ENCODE measurements at regions not wholly inside any gene's neighbourhood (a gene's known extent, or its start where the extent isn't known, plus 50 kb on each side); places are given as distances from the start of the nearest gene placed in this dataset.

DNA sequence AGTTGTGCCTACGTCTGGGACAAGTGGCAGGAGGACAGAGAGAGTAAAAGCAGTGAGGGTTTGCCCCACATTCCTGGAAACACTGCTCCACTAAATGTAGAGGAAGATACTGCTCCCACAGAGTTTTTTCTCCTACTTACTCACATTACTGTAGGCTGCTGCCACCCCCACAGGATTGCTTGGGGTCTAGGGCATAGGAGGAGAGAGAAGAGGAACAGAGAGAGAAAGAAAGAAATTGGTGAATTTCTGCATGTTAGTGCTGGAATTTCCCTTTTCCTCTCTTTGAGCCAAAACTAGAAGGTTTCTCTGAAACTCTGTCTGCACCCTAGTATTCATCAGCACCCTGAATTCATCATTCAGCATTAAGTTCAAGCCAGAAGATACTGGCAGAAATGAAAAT lies 397.9 kb downstream of the INHBA start:
- no peak for DNase-seq (ENCODE audit: low read depth, low spot score)

DNA sequence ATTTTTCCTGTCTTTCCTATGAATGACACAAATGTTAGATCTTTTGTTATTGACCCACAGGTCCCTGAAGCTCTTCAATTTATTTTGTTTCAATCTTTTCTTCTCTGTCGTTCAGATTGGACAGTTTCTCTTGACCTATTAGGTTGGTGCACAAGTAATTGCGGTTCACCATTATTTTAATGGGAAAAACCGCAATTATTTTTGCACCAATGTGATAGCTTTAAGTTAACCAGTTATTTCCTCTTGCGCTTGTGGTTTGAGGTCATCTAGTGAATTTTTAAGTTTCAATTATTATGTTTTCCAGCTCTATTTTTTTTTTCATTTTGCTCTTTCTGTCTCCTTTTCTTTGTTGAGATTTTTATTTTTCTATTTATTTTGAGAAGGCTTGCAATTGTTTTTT lies 399.2 kb downstream of the INHBA start:
- no peak for DNase-seq (ENCODE audit: low read depth, low spot score)

DNA sequence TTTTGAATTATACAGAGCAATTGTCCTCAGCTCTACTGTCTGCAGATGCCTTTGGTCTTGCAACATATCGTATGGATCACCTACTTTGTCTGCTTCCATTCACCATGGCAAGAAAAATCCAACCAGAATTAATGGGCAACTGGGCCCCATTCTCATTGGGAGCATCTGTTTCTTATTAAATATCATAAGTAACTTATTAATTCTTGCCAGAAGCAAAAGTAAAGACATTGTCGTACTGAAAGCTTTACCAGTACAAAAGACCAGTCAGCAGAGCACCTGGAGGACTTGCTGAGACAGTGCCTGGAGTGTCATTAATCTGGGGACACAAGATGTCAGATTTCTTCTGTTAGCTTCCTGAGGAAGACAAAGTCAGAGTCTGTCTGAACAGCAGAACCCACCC lies 404.5 kb downstream of the INHBA start:
- no peak for DNase-seq (ENCODE audit: low read depth, low spot score)

DNA sequence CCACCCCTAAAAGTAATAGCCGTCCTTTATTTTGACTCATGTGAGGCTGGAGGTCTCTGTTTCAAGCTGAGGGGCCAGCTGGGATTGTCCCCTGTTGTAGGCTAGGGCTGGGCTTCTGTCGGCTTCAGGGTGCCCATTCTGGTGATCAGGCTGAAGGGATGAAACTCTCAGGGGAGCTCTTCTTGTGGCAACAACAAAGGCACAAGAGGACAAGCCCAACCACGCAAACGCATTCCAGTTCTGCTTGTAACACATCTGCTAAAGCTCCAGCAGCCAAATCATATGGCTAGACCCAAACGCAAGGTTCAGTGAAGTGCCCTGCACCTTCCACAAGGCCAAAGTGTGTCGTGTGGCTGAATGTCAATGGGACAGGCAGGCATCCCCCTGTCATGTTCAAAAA lies 405.7 kb downstream of the INHBA start:
- no peak for DNase-seq (ENCODE audit: low read depth, low spot score)

DNA sequence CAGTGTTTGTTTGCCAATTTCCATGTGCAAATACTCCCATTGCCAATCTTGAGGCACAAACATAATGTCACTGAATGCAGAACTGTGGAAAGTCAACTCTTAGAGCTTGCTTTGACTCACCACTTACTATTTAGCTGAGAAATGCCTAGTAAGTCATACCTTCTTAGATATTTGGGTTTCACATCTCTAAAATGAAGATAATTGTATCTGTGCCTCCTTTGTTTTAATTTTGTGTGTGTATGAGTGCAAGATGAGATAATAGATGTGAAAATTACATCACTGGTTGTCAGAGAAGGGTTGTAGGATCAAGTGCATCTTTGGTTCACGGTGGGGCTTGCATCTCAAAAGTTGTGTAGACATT lies 407.5 kb downstream of the INHBA start:
- DNase-seq (ENCODE audit: low read depth, low spot score): no peak

DNA sequence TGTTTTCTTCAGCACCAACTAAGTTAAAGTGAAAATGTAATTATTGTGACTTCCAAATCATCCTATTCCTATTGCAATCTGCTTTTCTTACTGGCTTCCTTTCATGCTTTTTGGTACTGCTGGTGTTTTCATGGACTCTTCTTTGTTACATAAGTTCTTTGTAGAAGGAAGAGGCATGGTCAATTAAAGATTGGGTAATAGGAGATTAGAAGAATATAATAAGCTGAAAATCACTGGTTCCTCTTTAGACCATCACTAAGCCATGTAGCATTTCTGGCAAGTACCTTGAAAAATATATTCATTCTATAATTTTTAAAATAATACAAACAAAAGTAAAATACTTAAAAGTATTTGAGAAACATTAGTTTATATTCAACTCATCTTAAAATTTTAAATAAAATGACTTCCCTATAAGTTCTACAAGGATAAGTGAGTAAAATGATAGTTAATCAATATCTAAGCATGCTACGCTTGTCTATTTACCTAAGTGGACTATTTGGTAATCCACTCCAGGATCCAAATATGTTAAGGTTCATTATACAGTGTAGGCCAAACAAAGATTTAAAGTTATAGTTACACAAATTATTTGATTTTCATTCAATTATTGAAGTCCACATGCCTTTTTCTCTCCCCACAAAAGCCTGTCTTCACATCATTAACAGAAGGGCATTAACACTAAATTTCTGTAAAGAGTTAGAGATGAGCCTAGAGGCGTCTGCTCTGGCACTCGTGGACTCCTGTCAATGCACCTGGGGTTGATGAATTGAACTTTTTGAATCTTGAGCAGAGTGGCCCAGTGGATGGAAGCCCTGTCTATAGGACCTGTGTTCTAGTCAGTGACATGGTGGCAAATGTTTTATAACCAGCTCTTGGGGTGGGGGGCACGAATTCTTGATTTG lies 408.1 kb downstream of the INHBA start:
- no peak for DNase-seq (ENCODE audit: low read depth, low spot score)

DNA sequence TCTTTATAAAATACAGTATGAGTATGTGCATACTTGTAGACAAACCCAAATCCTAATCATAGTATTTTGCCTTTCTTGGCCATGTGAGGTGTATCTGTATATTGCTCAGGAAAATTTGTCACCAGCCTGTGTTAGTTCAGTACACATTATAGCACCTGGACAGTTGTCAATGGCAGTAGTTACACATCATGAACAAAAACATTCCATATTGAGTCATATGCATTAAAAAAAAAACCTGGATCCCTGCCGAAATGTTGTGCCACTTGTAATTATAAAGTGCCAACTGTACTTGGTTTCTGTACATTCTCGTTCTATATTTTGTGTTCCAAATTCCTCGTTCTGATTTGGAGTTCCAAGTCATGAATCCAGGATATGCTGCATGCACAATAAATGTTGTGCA lies 410.4 kb downstream of the INHBA start:
- DNase-seq (ENCODE audit: low read depth, low spot score): no peak

DNA sequence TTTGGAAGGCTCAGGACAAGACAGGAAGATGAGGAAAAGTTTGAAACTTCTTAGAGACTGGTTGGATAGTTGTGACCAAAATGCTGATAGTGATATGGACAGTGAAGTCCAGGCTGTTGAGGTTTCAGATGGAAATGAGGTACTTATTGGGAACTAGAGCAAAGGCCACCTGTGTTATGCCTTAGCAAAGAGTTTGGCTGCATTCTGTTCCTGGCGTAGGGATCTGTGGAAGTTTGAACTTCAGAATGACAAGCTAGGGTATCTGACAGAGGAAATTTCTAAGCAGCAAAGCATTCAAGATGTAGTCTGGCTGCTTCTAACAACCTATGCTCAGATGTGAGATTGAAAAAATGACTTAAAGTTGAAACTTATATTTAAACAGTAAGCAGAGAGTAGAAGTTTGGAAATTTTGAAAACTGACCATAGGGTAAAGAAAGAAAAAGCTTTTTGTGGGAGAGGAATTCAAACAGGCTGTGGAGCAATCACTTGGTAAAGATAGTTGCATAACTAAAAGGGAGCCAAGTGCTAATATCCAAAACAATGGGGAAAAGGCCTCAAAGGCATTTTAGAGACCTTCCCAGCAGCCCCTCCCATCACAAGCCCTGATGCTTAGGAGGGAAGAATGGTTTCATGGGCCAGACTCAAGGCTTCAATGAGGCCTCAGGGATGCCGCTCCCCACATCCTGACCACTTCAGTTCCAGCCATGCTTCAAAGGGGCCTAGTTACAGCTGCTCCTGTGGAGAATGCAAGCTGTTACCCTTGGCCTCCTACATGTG lies 415.1 kb downstream of the INHBA start:
- DNase-seq (ENCODE audit: low read depth, low spot score): no peak

DNA sequence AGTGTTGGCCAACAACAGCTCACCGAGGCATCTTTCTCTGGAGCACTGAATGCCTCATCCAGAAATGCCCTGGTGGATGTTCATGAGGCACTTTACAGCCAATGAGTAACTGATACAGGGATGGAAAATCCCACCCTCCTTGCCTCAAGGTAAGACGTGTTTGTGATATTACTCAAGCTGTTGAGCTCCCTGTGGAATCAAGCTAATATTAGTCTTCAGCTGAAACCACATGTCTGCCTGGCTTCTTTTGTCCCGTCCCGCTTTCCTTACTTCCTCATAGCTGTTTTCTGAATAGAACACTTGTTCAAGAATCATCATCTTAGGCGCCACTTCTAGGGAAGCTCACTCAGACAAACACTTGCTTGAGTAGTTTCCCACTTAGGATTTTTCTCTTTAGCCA lies 422.4 kb downstream of the INHBA start:
- no peak for DNase-seq (ENCODE audit: low read depth, low spot score)

DNA sequence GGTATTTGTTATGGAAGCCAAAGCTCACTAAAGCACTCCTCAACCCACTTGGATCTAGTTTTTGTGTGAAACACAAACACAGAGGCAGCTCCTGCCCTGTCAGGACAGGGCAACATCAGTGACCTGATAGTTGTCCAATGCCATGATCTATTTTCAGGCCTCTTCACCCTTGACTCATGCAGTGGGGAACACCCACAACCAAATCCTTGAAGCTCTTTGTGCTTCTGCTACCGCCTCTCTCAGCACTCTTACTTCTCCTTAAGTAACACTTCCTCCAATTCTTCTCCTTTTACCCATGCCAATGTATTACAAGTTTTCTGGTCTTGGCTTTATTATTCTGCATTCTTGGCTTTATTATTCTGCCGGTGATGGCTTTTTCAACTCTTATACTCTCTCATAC lies 425.3 kb downstream of the INHBA start:
- no peak for DNase-seq (ENCODE audit: low read depth, low spot score)

DNA sequence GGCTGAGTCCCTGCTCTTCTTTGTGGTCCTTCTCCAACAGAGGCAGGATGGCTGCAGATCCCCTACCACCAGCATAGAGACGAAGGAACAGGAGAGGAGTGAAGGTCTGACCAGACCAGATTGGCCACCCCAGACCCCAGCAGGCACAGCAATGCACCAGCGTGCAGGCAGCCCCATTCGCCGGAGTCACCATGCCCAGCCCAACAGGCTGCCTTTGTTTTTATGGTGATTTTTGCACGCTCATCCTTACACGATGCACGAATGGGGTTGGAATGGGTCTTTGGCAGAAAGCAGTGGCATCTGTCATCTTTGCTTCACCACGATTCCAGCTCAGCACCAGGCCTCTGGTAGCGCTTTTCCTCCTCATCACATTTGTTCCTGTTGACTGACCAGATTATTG lies 427.6 kb downstream of the INHBA start:
- DNase-seq (ENCODE audit: low read depth, low spot score): no peak

DNA sequence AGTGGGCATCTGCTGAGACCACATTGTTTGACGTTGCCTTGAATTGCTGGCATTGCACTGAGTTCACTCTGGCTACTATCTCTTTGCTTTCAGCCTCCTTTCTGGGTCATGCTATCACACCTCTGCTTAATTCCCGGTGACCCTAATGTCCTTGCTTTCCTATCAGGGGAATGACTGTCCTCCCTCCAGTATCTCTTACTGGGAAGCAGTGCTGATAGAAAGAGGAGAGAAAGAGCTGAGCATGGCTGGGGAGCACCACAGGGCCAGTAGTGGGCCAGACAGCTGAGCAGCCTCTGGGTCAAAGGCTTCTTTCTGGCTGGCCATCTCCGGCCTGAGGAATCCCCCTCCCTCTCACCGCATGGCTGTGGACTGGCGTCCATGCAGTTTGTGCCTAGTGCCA lies 428.7 kb downstream of the INHBA start:
- DNase-seq (ENCODE audit: low read depth, low spot score): no peak

DNA sequence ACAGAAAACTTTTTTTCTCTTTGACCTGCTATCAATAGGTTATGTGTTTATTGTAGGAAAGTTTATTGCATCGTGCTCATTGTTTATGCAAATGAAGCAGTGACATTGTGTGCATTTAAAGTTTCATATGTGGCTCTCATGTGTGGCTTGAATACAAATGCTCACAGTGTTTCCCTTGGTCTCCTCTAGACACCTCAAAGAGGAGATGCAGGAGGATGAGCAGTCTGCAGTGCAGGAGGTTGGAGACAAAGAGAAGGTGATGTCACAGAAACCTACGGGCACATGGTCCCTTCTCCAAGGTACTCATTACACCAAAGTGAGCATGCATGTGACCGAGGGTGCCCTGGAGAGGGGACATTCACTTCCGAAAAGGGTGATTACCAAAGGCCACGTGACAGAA lies 430.2 kb downstream of the INHBA start:
- DNase-seq (ENCODE audit: low read depth, low spot score): no peak

DNA sequence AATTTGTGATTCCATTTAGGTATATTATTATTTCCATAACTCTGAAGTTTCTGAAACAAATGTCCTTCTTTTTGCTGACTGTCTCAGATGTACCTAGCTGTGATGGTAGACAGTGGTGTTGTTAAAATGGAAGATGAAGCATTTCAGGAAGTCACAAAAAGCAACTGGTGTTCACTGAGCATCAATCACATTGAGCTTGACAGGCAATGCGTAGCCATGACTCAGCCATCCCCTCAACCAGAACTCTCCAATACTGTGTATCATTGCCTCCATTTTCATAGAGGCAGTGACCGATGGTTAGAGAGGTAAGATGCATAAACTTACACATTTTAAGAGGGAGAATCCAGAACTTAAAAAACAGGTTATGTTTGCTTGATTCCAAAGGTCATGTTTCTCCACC lies 434.0 kb downstream of the INHBA start:
- DNase-seq (ENCODE audit: low read depth, low spot score): no peak

DNA sequence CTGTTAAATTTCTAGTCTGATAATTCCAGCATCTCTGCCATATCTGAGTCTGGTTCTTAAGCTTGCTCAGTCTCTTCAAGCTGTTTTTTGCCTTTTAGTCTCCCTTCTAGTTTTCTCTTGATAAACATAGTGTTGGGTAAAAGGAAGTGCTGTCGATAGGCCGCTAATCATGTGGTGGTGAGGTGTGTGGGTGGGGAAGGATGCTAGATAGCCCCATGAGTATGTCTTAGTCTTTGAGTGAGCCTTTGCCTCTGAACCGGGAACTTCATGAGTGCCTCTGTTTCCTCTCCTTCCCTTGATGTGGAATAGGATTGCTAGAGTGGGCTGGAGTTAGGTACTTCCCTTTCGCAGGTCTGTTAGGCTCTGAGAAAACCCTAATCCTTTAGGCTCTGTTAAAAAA lies 441.8 kb downstream of the INHBA start:
- DNase-seq (ENCODE audit: low read depth, low spot score): no peak

DNA sequence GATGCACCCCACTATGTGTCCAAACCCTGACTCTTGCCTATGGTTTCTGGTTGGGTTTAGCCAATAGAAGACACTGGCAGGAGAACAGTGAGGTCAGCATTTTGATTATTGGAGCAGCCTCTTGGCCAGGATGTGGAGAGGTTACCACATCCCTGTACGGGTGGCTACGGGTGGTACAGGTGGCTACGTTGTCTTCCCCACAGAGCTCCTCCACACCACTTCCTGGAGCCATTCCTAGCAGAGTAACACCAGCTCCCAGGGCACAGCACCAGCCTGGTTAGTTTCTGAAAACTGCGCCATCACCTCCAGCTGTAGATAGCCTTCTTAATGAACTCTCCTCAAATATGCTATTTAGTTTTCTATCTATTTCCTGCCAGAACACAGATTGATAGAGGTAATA lies 445.2 kb downstream of the INHBA start:
- no peak for DNase-seq (ENCODE audit: low read depth, low spot score)

DNA sequence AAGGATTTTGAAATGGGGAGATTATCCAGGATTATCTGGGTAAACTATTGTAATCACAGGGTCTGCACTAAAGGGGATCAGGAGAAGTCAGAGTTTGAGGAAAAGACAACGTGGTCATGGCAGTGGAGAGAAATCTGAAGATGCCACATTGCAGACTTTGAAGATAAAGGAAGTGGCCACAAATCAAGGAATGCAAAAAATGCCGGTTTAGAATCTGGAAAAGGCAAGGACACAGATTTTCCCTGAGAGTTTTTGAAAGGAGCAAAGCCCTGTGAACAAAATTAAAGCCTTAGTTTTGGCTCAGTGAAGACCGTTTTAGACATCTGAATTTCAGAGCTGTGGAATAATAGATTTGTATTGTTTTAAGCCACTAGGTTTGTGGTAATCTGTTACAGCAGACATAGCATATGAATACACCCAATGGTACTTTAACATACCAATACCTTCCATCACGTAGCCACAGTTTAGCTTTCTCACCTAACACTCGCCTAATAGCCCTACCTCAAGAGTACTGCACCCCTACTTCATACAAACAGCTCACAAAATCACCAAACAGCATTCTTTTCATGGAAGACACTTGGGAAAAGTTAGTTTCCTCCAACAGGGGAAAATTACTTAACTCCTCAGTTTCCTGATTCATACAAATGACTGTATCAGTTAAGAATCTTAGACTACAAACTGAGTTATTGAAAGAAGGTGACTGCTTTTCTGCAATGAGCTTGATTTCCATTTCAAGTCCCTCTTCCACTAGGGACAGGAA lies 446.5 kb downstream of the INHBA start:
- no peak for DNase-seq (ENCODE audit: low read depth, low spot score)

DNA sequence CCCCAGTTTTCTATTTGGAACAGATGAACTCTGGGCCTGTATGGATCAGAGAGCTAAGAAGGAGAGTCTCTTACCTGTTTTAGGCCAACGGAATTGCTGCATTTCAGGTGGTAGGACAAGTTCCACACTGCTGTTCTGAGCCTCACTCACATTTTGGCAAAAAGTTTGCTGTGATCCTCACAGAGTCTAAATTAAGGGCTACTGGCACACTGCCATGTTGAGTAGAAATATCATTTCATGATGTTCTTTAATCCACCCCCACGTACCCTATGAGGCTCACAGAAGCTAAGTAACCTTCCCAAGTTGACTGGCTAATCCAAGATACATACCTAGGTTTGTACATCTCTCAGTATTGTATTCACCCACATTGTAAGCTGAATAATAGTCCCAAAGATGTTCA lies 447.2 kb downstream of the INHBA start:
- DNase-seq (ENCODE audit: low read depth, low spot score): no peak

DNA sequence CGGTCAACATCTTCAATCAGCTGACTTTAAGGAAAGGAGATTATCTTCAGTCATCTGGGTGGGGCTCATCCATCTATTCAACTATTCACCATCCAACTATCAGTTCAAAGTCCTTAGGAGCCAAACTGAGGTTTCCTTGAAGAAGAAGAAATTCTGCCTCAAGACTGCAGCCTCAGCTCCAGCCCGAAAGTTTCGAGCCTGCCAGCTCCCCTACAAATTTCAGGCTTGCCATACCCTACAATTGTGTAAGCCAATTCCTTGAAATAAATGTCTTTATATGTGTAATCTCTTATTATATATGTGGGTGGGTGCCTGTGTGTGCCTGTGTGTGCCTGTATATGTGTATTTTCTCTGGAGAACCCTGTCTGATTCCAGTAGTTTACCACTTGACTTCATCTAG lies 447.8 kb downstream of the INHBA start:
- DNase-seq (ENCODE audit: low read depth, low spot score): no peak

DNA sequence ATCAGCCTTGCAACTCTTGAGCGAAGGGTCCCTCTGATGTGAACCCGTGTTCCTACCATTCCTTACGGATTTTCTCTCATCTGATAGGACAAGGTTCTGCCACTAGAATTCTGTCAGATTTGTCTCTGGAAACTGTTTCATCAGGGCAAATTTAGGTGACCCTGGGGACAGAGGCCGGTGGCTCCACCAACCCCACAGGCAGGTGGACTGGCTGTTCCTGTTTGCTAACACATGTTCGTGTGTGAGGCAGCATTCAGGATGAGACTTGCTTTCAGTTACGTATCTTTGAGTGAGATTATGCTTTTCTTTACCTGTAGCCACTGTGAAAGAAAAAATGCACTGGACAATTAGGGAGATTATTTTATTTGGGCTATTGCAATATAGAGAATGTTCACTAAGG lies 449.9 kb downstream of the INHBA start:
- no peak for DNase-seq (ENCODE audit: low read depth, low spot score)

DNA sequence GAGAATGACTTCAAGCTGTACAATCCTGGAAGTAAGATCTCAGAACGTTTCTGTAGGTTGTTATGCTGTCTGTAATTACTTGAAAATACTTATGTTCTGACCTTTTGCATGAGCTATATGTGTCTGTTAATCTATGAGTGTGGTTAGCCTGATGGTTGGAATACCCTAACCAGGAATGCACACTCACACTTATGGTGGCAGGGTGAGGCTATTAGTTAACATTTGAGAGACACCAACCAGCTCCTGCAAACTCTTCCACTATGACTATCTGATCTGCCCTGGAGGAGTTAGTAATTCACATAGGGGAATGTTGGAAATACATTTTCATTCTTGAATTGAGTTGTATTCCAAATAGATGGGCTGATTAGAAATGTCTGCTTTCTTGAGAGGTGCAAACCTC lies 450.3 kb downstream of the INHBA start:
- no peak for DNase-seq (ENCODE audit: low read depth, low spot score)

DNA sequence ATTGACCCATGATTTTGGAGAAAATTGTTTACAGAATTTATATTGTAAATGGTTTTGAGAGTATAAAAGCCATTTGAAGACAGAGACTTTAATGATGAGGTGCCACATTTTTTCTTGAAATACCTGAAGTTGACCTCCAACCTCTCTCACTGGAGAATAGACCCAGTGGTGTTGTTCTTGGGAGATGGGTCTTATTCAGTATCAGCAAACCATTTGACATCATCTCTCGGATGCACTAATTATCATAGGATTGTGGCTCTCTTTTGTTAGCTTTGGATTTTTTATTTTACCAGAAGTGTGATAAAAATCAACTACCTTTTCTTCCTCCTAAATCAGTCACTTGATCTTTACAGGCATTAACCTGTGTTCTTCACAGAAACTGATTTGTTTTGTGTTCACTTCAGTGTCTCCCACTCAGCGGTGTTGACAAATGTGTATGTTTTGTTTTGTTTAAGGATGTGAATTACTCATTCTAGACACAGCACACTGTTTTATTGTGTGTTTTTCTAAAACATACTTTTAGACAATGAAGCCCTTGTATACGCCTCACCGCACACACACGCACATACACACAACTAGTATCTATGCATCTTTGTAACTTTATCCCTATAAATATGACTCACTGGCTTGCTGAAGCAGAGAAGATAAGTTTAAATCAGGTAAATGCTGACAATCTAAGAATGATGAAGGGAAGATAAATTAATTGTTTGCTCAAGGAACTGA lies 455.6 kb downstream of the INHBA start:
- DNase-seq (ENCODE audit: low read depth, low spot score): no peak

All from pulmonary artery endothelial cell (primary cell).